ENCODE measurements at regions not wholly inside any gene's neighbourhood (a gene's known extent, or its start where the extent isn't known, plus 50 kb on each side); places are given as distances from the start of the nearest gene placed in this dataset.

GRCh38 chr4:100124715-100125114, 65.6 kb downstream of the DDIT4L start:
- no peak for DNase-seq
- Histone ChIP-seq H2BK12ac (ENCODE audit: low read length in 2 of 2) (no peak overlapping the region), H3K36me3 (ENCODE audit: control insufficient read depth in 1 of 2, insufficient read depth in 2 of 2, low read depth in 1 of 2, low read length in 2 of 2) (no peaks in the 10 kb centered on the region), H2BK5ac (ENCODE audit: low read depth, low read length, poor library complexity, severe bottlenecking) (no peak overlapping the region), H3K4ac (ENCODE audit: low read depth in 1 of 2, low read length in 2 of 2) (no peak overlapping the region), H2BK120ac (ENCODE audit: low read depth, low read length) (no peak overlapping the region), H3K9me3 (ENCODE audit: control insufficient read depth, low read length) (peaks cover 6% of the 10 kb centered on the region), H2AK5ac (ENCODE audit: low read length, severe bottlenecking) (no peak overlapping the region), H4K91ac (ENCODE audit: low read length) (no peak overlapping the region), H4K8ac (ENCODE audit: low read length) (no peak overlapping the region), H3K9ac (ENCODE audit: low read length) (no peak overlapping the region), H3K4me3 (ENCODE audit: insufficient read depth in 1 of 2, low read depth in 1 of 2, low read length in 2 of 2) (no peak overlapping the region), H3K18ac (ENCODE audit: low read depth in 1 of 2, low read length in 2 of 2) (no peak overlapping the region), H3K23ac (ENCODE audit: low read length in 2 of 2) (no peak overlapping the region), H3K4me1 (ENCODE audit: control insufficient read depth, insufficient read depth, low read depth, low read length) (no peaks in the 10 kb centered on the region), H2AFZ (ENCODE audit: low read depth, low read length) (no peak overlapping the region), H3K79me1 (replicated peaks; ENCODE audit: low read length, poor library complexity, severe bottlenecking) (no peaks in the 10 kb centered on the region), H3K4me2 (ENCODE audit: low read length, poor library complexity, severe bottlenecking) (no peak overlapping the region), H3K27ac (ENCODE audit: low read length, poor library complexity, severe bottlenecking) (no peak overlapping the region), H2BK15ac (ENCODE audit: low read depth, poor library complexity, severe bottlenecking) (no peak overlapping the region), H3K27me3 (ENCODE audit: control insufficient read depth in 1 of 2, insufficient read depth in 1 of 2, low read length in 2 of 2) (no peaks in the 10 kb centered on the region), H3K14ac (ENCODE audit: low read length in 2 of 2) (no peak overlapping the region)
- 100% methylated on average over 1 of the region's 2 CpGs for WGBS

- no peak overlapping the region for H3K27ac ChIP-seq (ENCODE audit: low read length, poor library complexity, severe bottlenecking)
- H3K36me3 ChIP-seq (ENCODE audit: control insufficient read depth in 1 of 2, insufficient read depth in 2 of 2, low read depth in 1 of 2, low read length in 2 of 2) = no peaks in the 10 kb centered on the region
- no peak overlapping the region for H3K4ac ChIP-seq (ENCODE audit: low read depth in 1 of 2, low read length in 2 of 2)
- H3K27me3 ChIP-seq (ENCODE audit: control insufficient read depth in 1 of 2, insufficient read depth in 1 of 2, low read length in 2 of 2) = no peaks in the 10 kb centered on the region
- no peak overlapping the region for H4K8ac ChIP-seq (ENCODE audit: low read length)
- no peak overlapping the region for H2BK12ac ChIP-seq (ENCODE audit: low read length in 2 of 2)
- DNase-seq = no peak
- H3K9me3 ChIP-seq (ENCODE audit: control insufficient read depth, low read length) = no peaks in the 10 kb centered on the region
- H4K91ac ChIP-seq (ENCODE audit: low read length) = no peak overlapping the region
- H2BK5ac ChIP-seq (ENCODE audit: low read depth, low read length, poor library complexity, severe bottlenecking) = no peak overlapping the region
- no peak overlapping the region for H3K23ac ChIP-seq (ENCODE audit: low read length in 2 of 2)
- no peak overlapping the region for H2BK15ac ChIP-seq (ENCODE audit: low read depth, poor library complexity, severe bottlenecking)
- H3K18ac ChIP-seq (ENCODE audit: low read depth in 1 of 2, low read length in 2 of 2) = no peak overlapping the region
- no peak overlapping the region for H2BK120ac ChIP-seq (ENCODE audit: low read depth, low read length)
- H2AK5ac ChIP-seq (ENCODE audit: low read length, severe bottlenecking) = no peak overlapping the region
- H3K14ac ChIP-seq (ENCODE audit: low read length in 2 of 2) = no peak overlapping the region
- H3K4me2 ChIP-seq (ENCODE audit: low read length, poor library complexity, severe bottlenecking) = no peak overlapping the region
- no peak overlapping the region for H3K4me3 ChIP-seq (ENCODE audit: insufficient read depth in 1 of 2, low read depth in 1 of 2, low read length in 2 of 2)
- no peaks in the 10 kb centered on the region for H3K79me1 ChIP-seq (replicated peaks; ENCODE audit: low read length, poor library complexity, severe bottlenecking)
- H2AFZ ChIP-seq (ENCODE audit: low read depth, low read length) = no peak overlapping the region
- peaks cover 2% of the 10 kb centered on the region for H3K4me1 ChIP-seq (ENCODE audit: control insufficient read depth, insufficient read depth, low read depth, low read length)
- 81% methylated on average over 2 of the region's 2 CpGs for WGBS
- no peak overlapping the region for H3K9ac ChIP-seq (ENCODE audit: low read length)
Measured at GRCh38 chr4:100118181-100118580, 72.1 kb downstream of the DDIT4L start.

DNA sequence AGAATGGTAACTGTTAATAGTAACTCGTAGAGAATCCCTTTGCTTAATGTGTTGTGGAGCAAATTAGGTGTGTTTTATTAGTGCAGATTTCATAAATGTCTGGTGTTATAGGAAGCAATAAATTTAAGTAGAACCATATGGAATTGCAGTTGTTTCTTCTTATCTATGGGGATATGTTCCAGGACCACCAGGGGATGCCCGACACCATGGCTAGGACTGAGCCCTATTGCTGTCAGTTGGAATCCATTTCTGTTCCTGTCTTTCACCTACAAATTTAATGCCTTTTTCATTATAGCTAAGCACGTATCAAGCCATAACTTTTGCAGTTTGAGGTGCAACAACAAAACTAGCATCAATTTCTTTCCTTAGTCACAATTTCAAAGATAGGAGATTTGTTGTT, 72.5 kb downstream of the DDIT4L start:
- Histone ChIP-seq H2BK12ac (ENCODE audit: low read length in 2 of 2) (no peak overlapping the region), H3K27ac (ENCODE audit: low read length, poor library complexity, severe bottlenecking) (no peak overlapping the region), H2BK5ac (ENCODE audit: low read depth, low read length, poor library complexity, severe bottlenecking) (no peak overlapping the region), H3K23ac (ENCODE audit: low read length in 2 of 2) (no peak overlapping the region), H4K8ac (ENCODE audit: low read length) (no peak overlapping the region), H3K4me1 (ENCODE audit: control insufficient read depth, insufficient read depth, low read depth, low read length) (peaks cover 2% of the 10 kb centered on the region), H3K9me3 (ENCODE audit: control insufficient read depth, low read length) (no peaks in the 10 kb centered on the region), H3K4me2 (ENCODE audit: low read length, poor library complexity, severe bottlenecking) (no peak overlapping the region), H3K36me3 (ENCODE audit: control insufficient read depth in 1 of 2, insufficient read depth in 2 of 2, low read depth in 1 of 2, low read length in 2 of 2) (no peaks in the 10 kb centered on the region), H4K91ac (ENCODE audit: low read length) (no peak overlapping the region), H3K4me3 (ENCODE audit: insufficient read depth in 1 of 2, low read depth in 1 of 2, low read length in 2 of 2) (no peak overlapping the region), H3K18ac (ENCODE audit: low read depth in 1 of 2, low read length in 2 of 2) (no peak overlapping the region), H2AK5ac (ENCODE audit: low read length, severe bottlenecking) (no peak overlapping the region), H2BK120ac (ENCODE audit: low read depth, low read length) (no peak overlapping the region), H2BK15ac (ENCODE audit: low read depth, poor library complexity, severe bottlenecking) (no peak overlapping the region), H3K14ac (ENCODE audit: low read length in 2 of 2) (no peak overlapping the region), H3K4ac (ENCODE audit: low read depth in 1 of 2, low read length in 2 of 2) (no peak overlapping the region), H3K79me1 (replicated peaks; ENCODE audit: low read length, poor library complexity, severe bottlenecking) (no peaks in the 10 kb centered on the region), H3K9ac (ENCODE audit: low read length) (no peak overlapping the region), H2AFZ (ENCODE audit: low read depth, low read length) (no peak overlapping the region), H3K27me3 (ENCODE audit: control insufficient read depth in 1 of 2, insufficient read depth in 1 of 2, low read length in 2 of 2) (no peaks in the 10 kb centered on the region)
- WGBS = 90% methylated on average over 3 of the region's 3 CpGs
- no peak for DNase-seq

- Histone ChIP-seq H2AFZ (ENCODE audit: low read depth, low read length) (no peak overlapping the region), H3K36me3 (ENCODE audit: control insufficient read depth in 1 of 2, insufficient read depth in 2 of 2, low read depth in 1 of 2, low read length in 2 of 2) (no peaks in the 10 kb centered on the region), H3K27me3 (ENCODE audit: control insufficient read depth in 1 of 2, insufficient read depth in 1 of 2, low read length in 2 of 2) (no peaks in the 10 kb centered on the region), H3K27ac (ENCODE audit: low read length, poor library complexity, severe bottlenecking) (no peak overlapping the region), H3K9ac (ENCODE audit: low read length) (no peak overlapping the region), H3K18ac (ENCODE audit: low read depth in 1 of 2, low read length in 2 of 2) (peak overlapping the region in 1 of 2 experiments; percentile 84), H2AK5ac (ENCODE audit: low read length, severe bottlenecking) (no peak overlapping the region), H3K79me1 (replicated peaks; ENCODE audit: low read length, poor library complexity, severe bottlenecking) (no peaks in the 10 kb centered on the region), H3K9me3 (ENCODE audit: control insufficient read depth, low read length) (no peaks in the 10 kb centered on the region), H4K8ac (ENCODE audit: low read length) (no peak overlapping the region), H3K4ac (ENCODE audit: low read depth in 1 of 2, low read length in 2 of 2) (no peak overlapping the region), H3K4me2 (ENCODE audit: low read length, poor library complexity, severe bottlenecking) (no peak overlapping the region), H2BK120ac (ENCODE audit: low read depth, low read length) (no peak overlapping the region), H2BK12ac (ENCODE audit: low read length in 2 of 2) (peak overlapping the region in 1 of 2 experiments; percentile 76), H2BK15ac (ENCODE audit: low read depth, poor library complexity, severe bottlenecking) (no peak overlapping the region), H3K4me3 (ENCODE audit: insufficient read depth in 1 of 2, low read depth in 1 of 2, low read length in 2 of 2) (no peak overlapping the region), H3K4me1 (ENCODE audit: control insufficient read depth, insufficient read depth, low read depth, low read length) (peaks cover 4% of the 10 kb centered on the region), H3K23ac (ENCODE audit: low read length in 2 of 2) (no peak overlapping the region), H2BK5ac (ENCODE audit: low read depth, low read length, poor library complexity, severe bottlenecking) (no peak overlapping the region), H4K91ac (ENCODE audit: low read length) (no peak overlapping the region), H3K14ac (ENCODE audit: low read length in 2 of 2) (no peak overlapping the region)
- WGBS = 89% methylated on average over 2 of the region's 4 CpGs
- peak; percentile 54 for DNase-seq
Measured at GRCh38 chr4:100114909-100115308, 75.4 kb downstream of the DDIT4L start.

Data from mesenchymal stem cell (in vitro differentiated cells and primary cell).